Fibroblast of the aortic adventitia (primary cell): ENCODE measurements at regions not wholly inside any gene's neighbourhood (a gene's known extent, or its start where the extent isn't known, plus 50 kb on each side); places are given as distances from the start of the nearest gene placed in this dataset.

ENCODE experiments used
- DNase-seq: peaks from one replicate; pipeline ENCODE4 v3.0.0-alpha.2; 2010; ENCODE audit warnings: low read depth
- H3K4me3 ChIP-seq: 2 replicates; pipeline ENCODE4 v1.5.1; 2011; ENCODE audit warnings: low read depth, mild to moderate bottlenecking, control low read depth, low read length, moderate library complexity
- CTCF ChIP-seq: IDR thresholded peaks from 2 replicates; pipeline ENCODE4 v1.5.1; 2011; ENCODE audit warnings: mild to moderate bottlenecking, low read length, control low read depth, inconsistent platforms; ENCODE audit not compliant: insufficient read depth

- no peak for TF ChIP-seq CTCF
- no peak for DNase-seq
- H3K4me3 ChIP-seq = no peak overlapping the region
These were observed 54.2 kb upstream of the RMST start for GRCh38 chr12:97408363-97408762.

- no peak for DNase-seq
- H3K4me3 ChIP-seq = no peak overlapping the region
- TF ChIP-seq CTCF = no peak
These were observed 51.3 kb upstream of the RMST start for GRCh38 chr12:97411341-97411740.
